Pons (tissue), 1 donor: ENCODE measurements at regions not wholly inside any gene's neighbourhood (a gene's known extent, or its start where the extent isn't known, plus 50 kb on each side); places are given as distances from the start of the nearest gene placed in this dataset.
"Not testable (repeated sequence)": the region's sequence is repeated elsewhere in the genome, so short reads cannot be mapped to it uniquely, and the experiment has no call there.

Experiments
- DNase-seq: peaks from one replicate; pipeline ENCODE4 v3.0.0-alpha.2; 2016; ENCODE audit warnings: low spot score

GRCh38 chr5:85395526-85395925 is 1010.8 kb upstream of the EDIL3 start:
- DNase-seq = no peak

- no peak for DNase-seq
Measured at GRCh38 chr5:85397451-85397850, 1012.8 kb upstream of the EDIL3 start.

- DNase-seq = no peak
Measured at GRCh38 chr5:85428426-85428934, 1043.8 kb upstream of the EDIL3 start.

GRCh38 chr5:85431726-85432125 is 1047.0 kb upstream of the EDIL3 start:
- DNase-seq = not testable (repeated sequence)

- no peak for DNase-seq
Measured at GRCh38 chr5:85441156-85441555, 1056.5 kb upstream of the EDIL3 start.

- no peak for DNase-seq
Measured at GRCh38 chr5:85441853-85442252, 1057.2 kb upstream of the EDIL3 start.

GRCh38 chr5:85452322-85453025 is 1067.8 kb upstream of the EDIL3 start:
- DNase-seq = no peak

GRCh38 chr5:85453026-85453349 is 1068.3 kb upstream of the EDIL3 start:
- DNase-seq = no peak

GRCh38 chr5:85458319-85458718 is 1073.6 kb upstream of the EDIL3 start:
- no peak for DNase-seq

GRCh38 chr5:85462957-85463356 is 1078.3 kb upstream of the EDIL3 start:
- DNase-seq = no peak

- no peak for DNase-seq
Measured at GRCh38 chr5:85466423-85466822, 1081.7 kb upstream of the EDIL3 start.

GRCh38 chr5:85472749-85473148 is 1088.1 kb upstream of the EDIL3 start:
- DNase-seq = no peak

- not testable (repeated sequence) for DNase-seq
Measured at GRCh38 chr5:85475151-85475550, 1090.5 kb upstream of the EDIL3 start.

- DNase-seq = no peak
Measured at GRCh38 chr5:85476617-85477016, 1091.9 kb upstream of the EDIL3 start.

GRCh38 chr5:85479849-85480248 is 1095.2 kb upstream of the EDIL3 start:
- DNase-seq = no peak

GRCh38 chr5:85484982-85485574 is 1100.4 kb upstream of the EDIL3 start:
- no peak for DNase-seq

GRCh38 chr5:85488295-85488694 is 1103.6 kb upstream of the EDIL3 start:
- no peak for DNase-seq

- no peak for DNase-seq
Measured at GRCh38 chr5:85500869-85501268, 1116.2 kb upstream of the EDIL3 start.

- no peak for DNase-seq
Measured at GRCh38 chr5:85512896-85513295, 1104.8 kb upstream of the COX7C start.

GRCh38 chr5:85515588-85515987 is 1102.2 kb upstream of the COX7C start:
- DNase-seq = no peak

GRCh38 chr5:85517386-85517785 is 1100.4 kb upstream of the COX7C start:
- no peak for DNase-seq

- DNase-seq = no peak
Measured at GRCh38 chr5:85533341-85534047, 1084.2 kb upstream of the COX7C start.

- DNase-seq = peak; percentile 37
Measured at GRCh38 chr5:85538362-85538761, 1079.4 kb upstream of the COX7C start.
